GM04504 (cell line): ENCODE measurements at regions not wholly inside any gene's neighbourhood (a gene's known extent, or its start where the extent isn't known, plus 50 kb on each side); places are given as distances from the start of the nearest gene placed in this dataset.
"Not testable (repeated sequence)": the region's sequence is repeated elsewhere in the genome, so short reads cannot be mapped to it uniquely, and the experiment has no call there.

ENCODE experiments used
- DNase-seq: peaks from one replicate; pipeline ENCODE4 v3.0.0-alpha.2; 2012; ENCODE audit warnings: low read depth

- DNase-seq = no peak
Observed at GRCh38 chr2:209305746-209306196, 118.1 kb upstream of the MAP2 start.

- DNase-seq = no peak
Observed at GRCh38 chr2:209307161-209308001, 116.5 kb upstream of the MAP2 start.

GRCh38 chr2:209308415-209308814 is 115.4 kb upstream of the MAP2 start:
- DNase-seq = no peak

- DNase-seq = no peak
Observed at GRCh38 chr2:209311948-209312347, 111.9 kb upstream of the MAP2 start.

DNA sequence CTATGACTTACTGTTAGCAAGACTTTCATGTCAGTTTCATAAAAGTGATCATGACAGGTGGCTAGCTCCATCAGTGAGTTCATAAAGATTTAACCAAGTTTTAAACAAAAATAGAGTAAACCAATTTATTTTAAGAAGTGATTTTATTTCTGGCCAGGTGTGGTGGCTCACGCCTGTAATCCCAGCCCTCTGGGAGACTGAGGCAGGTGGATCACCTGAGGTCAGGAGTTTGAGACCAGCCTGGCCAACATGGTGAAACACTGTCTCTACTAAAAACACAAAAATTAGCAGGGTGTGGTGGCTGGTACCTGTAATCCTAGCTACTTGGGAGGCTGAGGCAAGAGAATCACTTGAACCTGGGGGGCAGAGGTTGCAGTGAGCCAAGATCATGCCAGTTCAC is 111.4 kb upstream of the MAP2 start:
- DNase-seq = not testable (repeated sequence)

GRCh38 chr2:209314653-209315052 is 109.2 kb upstream of the MAP2 start:
- DNase-seq = no peak

- DNase-seq = no peak
Observed at GRCh38 chr2:209316141-209316540, 107.7 kb upstream of the MAP2 start.

GRCh38 chr2:209321076-209321475 is 102.8 kb upstream of the MAP2 start:
- DNase-seq = no peak

GRCh38 chr2:209321581-209321980 is 102.3 kb upstream of the MAP2 start:
- no peak for DNase-seq

DNA sequence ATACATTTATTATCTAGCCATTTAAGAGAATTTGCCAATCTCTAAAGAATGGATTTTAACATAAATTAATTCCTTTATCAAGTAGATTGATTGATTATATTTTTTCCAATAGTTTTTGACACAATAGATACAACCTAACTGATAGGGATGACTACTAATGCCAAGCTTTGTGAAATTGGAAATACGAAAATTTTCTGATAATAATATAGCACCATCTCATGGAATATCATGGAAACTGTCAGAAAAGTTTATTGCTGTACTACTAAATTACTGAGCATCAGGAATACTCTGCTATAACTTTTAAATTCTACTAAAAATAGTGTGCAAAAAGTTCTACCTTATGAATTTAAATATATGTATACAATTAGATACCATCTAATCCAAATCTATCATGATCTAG is 101.8 kb upstream of the MAP2 start:
- no peak for DNase-seq

DNA sequence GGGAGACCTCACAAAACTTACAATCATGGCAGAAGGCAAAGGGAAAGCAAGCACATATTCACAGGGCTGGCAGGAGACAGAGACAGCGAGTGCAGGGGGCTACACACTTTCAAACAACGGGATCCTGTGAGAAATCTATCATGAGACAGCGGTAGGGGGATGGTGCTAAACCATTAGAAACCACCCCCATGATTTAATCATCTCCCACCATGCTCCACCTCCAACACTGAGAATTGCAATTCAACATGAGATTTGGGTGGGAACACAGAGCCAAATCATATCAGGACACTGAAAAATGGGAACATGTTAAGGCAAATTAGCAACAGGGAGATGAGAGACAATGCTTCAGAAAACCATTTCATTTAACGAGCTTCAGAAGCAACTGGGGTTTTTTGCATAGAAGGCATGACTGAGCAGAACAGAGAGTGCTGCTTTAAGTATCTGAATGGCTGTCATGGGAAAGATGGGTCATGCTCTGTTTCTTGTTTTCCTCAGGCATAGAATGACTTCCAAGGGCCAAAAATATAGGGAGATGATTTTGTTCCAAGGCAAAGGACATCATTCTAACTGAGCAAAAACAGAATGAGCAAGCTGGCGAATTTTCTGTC is 100.8 kb upstream of the MAP2 start:
- no peak for DNase-seq

DNA sequence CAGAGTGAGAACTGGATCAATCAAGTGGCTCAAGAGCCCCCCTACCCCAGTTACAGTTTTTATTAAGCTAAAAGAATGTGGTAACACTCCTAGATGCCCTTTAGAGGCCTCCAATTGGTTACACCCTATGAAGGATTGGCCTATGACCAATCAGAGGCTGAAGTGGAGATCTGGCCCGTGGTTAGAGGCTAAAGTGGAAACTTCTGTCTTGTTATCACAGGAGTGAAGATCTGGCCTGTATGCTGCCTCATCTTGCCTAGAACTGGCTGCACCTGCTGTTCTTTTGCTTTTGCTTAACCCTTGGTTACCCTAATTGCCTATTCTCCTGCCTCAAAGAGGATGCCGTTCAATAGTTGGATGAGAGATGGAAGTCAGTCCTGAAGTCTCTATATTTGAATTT is 100.1 kb upstream of the MAP2 start:
- no peak for DNase-seq

- DNase-seq = no peak
Observed at GRCh38 chr2:209324281-209324680, 99.6 kb upstream of the MAP2 start.

DNA sequence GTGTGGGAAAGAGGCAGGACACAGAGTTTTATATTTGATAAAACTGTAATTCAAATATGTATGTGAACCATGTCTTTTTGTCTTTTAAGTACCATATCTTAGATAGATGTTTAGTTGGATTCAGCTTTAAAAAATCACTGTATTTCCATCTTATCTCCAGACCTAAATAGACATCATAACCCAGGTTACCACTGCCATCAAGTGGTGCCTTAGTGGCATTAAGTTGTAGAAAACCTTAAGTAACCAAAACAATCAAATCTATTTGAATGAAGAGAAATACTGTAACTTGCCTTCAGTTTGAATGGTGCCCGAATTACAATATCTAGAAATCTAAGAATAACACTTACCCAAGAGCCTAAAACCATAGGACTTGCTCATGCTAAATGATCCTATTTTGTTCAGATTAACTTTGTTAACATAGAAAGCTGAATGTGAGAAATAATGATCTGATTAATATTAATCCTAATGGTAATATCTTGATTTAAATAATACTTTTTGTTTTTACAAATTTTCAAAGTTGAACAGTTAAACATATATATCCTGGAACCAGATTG is 92.5 kb upstream of the MAP2 start:
- no peak for DNase-seq

GRCh38 chr2:209334188-209335017 is 89.4 kb upstream of the MAP2 start:
- DNase-seq = peak; percentile 35

DNA sequence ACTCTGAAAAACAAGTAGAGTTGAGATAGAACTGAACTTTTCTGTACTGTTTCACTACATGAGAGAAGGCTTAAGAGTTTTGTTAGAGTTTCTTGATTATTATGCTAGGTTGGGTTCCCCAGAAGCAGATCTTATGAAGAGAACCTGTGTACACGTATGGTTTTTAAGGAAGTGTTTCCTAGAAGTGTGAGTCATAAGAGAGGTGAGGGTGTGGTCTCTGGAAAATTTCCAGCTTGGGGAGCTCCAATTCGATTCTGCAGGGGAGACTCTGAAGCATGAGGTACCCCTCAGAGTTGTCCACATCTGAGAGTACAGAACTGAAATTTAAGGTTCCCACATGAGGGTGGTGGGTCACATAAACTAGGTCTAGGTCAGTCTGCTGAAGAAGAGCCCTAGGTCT is 83.3 kb upstream of the MAP2 start:
- DNase-seq = no peak

DNA sequence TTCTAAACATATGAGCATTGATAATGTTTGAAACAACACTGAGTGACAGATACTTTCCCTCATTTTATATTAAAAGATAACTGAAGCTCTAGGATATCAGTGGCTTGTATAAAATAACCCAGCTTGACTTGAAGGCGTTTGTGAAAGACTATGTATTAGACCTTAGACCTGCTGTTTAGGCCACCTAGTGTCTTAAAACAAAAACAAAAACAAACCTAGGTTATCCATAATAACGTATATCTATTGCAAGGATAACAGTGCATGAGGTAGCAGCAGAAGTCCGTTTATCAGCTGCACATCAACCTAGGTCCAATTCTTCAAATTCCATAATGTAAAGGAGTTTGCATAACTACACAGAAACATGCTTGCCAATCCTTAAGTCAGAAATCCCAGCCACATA is 79.5 kb upstream of the MAP2 start:
- no peak for DNase-seq

DNA sequence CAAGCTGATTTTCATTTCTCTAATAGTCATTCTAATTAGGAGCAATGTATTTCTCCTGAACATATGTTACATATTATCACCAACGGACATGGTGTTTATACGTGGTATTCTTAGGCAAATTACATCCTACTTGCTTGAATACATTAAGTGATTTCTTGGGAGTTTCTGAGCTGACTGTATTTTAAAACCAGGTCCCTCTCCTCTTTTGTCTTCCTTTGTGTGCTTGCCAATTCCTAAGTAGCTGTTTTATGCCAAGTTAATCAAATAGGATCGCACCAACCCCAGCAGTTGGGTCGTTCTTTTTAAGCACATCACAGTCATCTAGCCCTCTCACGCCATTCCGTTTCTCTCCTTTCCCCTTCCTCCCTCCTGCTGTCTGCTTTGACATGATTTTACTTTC is 75.4 kb upstream of the MAP2 start:
- no peak for DNase-seq

DNA sequence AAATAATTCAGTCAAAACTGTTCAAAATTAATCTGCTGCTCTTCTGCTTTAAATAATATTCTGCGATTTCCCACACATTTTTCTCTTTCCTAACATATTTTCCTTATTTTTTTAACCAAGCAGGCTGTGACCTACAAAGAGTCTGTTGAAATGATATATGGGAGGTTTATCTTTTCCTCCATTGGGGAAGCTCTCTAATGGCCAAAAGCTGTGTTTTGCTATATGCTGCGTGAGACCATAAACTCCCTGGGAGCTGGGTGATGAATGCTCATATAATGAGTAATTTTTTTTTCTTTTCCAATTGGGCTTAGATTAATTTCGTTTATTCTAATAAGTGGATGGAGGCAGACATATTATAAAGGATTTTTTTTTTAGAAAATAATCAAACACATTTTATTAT is 72.2 kb upstream of the MAP2 start:
- peak; percentile 26 for DNase-seq

GRCh38 chr2:209358992-209359391 is 64.9 kb upstream of the MAP2 start:
- no peak for DNase-seq

DNA sequence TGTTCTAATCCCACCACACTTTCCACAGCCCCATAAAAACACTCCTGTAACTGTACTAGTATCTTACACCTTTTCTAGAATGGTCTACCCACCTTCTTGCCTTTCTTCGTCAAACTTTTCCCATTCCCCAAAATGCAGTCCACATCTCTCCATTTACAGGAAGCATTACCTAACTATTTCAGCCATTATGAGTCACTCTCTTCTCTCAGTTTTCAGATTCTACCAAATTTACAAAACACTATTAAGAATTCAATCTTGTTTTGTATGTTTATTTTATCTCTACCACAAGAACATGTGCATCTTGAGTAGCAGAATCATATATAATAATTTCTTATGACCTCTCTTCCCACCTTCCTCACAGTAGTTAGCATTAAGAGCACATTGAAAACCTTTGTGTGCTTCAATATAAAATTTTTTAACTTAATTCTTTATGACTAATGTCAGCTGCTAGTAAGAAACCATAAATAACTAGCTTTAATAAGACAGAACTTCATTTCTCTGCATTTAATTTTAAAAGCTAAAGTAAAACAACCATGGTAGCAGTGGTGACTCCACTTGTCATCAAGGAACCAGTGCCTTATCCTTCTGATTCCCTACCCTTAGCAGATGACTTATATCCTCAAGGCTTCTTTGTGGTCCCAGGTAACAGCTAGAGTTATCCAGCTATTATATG is 56.6 kb upstream of the MAP2 start:
- DNase-seq = no peak

GRCh38 chr2:209368406-209368805 is 55.4 kb upstream of the MAP2 start:
- DNase-seq = no peak
